Neutrophil (primary cell): ENCODE measurements at regions not wholly inside any gene's neighbourhood (a gene's known extent, or its start where the extent isn't known, plus 50 kb on each side); places are given as distances from the start of the nearest gene placed in this dataset.

ENCODE experiments used
- H3K27ac ChIP-seq: fragments of 200-600 bp; sonication (generic); 2 replicates; pipeline ENCODE4 v1.5.1; 2016; ENCODE audit warnings: mild to moderate bottlenecking, moderate library complexity
- H3K27me3 ChIP-seq: fragments of 200-600 bp; sonication (generic); 2 replicates; pipeline ENCODE4 v1.6.0; 2016; ENCODE audit warnings: mild to moderate bottlenecking
- H3K36me3 ChIP-seq: fragments of 200-600 bp; sonication (generic); 2 replicates; pipeline ENCODE4 v1.5.1; 2017
- H3K4me1 ChIP-seq, 2 experiments: fragments of 200-600 bp in 1 of 2; sonication (generic) in 1 of 2; 1 replicate in 1 of 2; 2 replicates in 1 of 2; pipeline versions ENCODE4 v1.5.1 to v1.6.1; 2013 to 2016; ENCODE audit warnings: low read depth in 1 of 2, low read length in 1 of 2, mild to moderate bottlenecking in 1 of 2, moderate library complexity in 1 of 2; ENCODE audit not compliant: control insufficient read depth in 1 of 2, insufficient read depth in 1 of 2
- H3K4me3 ChIP-seq, 2 experiments: fragments of 200-600 bp in 1 of 2; sonication (generic) in 1 of 2; 1 replicate in 1 of 2; 2 replicates in 1 of 2; pipeline ENCODE4 v1.5.1; 2013 to 2016; ENCODE audit warnings: low read depth in 1 of 2, low read length in 1 of 2, mild to moderate bottlenecking in 1 of 2, moderate library complexity in 1 of 2
- H3K9me3 ChIP-seq: fragments of 200-600 bp; sonication (generic); 2 replicates; pipeline ENCODE4 v1.5.1; 2016
- TF ChIP-seq, protein P1 (sequence below): fragments of 200-600 bp; sonication (generic); IDR thresholded peaks from 2 replicates; pipeline ENCODE4 v1.5.1; 2016; ENCODE audit warnings: antibody characterized with exemption

GRCh38 chr3:59374091-59374817 is 324.4 kb upstream of the CFAP20DC start:
- H3K27ac ChIP-seq, result no peak overlapping the region
- no peaks in the 10 kb centered on the region for H3K36me3 ChIP-seq
- H3K4me3 ChIP-seq, result no peak overlapping the region
- no peaks in the 10 kb centered on the region for H3K9me3 ChIP-seq
- no peaks in the 10 kb centered on the region for H3K4me1 ChIP-seq
- TF ChIP-seq, protein P1, sequence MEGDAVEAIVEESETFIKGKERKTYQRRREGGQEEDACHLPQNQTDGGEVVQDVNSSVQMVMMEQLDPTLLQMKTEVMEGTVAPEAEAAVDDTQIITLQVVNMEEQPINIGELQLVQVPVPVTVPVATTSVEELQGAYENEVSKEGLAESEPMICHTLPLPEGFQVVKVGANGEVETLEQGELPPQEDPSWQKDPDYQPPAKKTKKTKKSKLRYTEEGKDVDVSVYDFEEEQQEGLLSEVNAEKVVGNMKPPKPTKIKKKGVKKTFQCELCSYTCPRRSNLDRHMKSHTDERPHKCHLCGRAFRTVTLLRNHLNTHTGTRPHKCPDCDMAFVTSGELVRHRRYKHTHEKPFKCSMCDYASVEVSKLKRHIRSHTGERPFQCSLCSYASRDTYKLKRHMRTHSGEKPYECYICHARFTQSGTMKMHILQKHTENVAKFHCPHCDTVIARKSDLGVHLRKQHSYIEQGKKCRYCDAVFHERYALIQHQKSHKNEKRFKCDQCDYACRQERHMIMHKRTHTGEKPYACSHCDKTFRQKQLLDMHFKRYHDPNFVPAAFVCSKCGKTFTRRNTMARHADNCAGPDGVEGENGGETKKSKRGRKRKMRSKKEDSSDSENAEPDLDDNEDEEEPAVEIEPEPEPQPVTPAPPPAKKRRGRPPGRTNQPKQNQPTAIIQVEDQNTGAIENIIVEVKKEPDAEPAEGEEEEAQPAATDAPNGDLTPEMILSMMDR, result no peak
- H3K27me3 ChIP-seq, result no peaks in the 10 kb centered on the region

- H3K36me3 ChIP-seq, result no peaks in the 10 kb centered on the region
- H3K4me1 ChIP-seq, result no peaks in the 10 kb centered on the region
- H3K27ac ChIP-seq, result no peak overlapping the region
- H3K9me3 ChIP-seq, result no peaks in the 10 kb centered on the region
- TF ChIP-seq, protein P1, result no peak
- H3K27me3 ChIP-seq, result no peaks in the 10 kb centered on the region
- no peak overlapping the region for H3K4me3 ChIP-seq
These were observed 322.5 kb upstream of the CFAP20DC start for GRCh38 chr3:59372346-59372745.

- H3K9me3 ChIP-seq, result no peaks in the 10 kb centered on the region
- no peak overlapping the region for H3K4me3 ChIP-seq
- TF ChIP-seq, protein P1, result no peak
- H3K27ac ChIP-seq, result no peak overlapping the region
- H3K36me3 ChIP-seq, result no peaks in the 10 kb centered on the region
- no peaks in the 10 kb centered on the region for H3K27me3 ChIP-seq
- no peaks in the 10 kb centered on the region for H3K4me1 ChIP-seq
These were observed 319.3 kb upstream of the CFAP20DC start for GRCh38 chr3:59368900-59369675.

GRCh38 chr3:59367150-59367549 is 317.3 kb upstream of the CFAP20DC start:
- Histone ChIP-seq H3K9me3 (no peaks in the 10 kb centered on the region), H3K4me1 (no peaks in the 10 kb centered on the region), H3K4me3 (no peak overlapping the region), H3K27me3 (no peaks in the 10 kb centered on the region), H3K36me3 (no peaks in the 10 kb centered on the region), H3K27ac (no peak overlapping the region)
- TF ChIP-seq, protein P1, result no peak

DNA sequence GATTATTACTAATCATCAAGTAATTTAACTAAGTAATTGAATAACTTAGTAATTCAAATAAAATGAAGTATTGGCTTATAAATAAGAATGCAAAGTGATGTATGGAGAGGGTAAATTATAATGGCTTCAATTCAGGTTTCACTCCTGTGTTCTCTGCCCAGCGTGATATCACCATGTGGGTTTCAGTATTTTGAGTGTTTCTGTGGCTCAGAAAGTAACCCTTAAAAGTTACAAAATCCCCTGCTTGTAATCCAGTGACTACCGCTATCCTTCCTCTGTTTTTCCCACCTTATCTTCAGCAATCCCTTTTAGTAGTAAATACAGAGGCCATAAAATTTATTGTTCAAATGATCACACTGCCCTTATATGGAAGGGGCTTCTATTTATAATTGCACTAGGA is 316.4 kb upstream of the CFAP20DC start:
- TF ChIP-seq, protein P1, result no peak
- H3K27ac ChIP-seq, result no peak overlapping the region

More for the DNA sequence above, 316.4 kb upstream of the CFAP20DC start:
- H3K4me3 ChIP-seq, result no peak overlapping the region
- H3K36me3 ChIP-seq, result no peaks in the 10 kb centered on the region
- no peaks in the 10 kb centered on the region for H3K4me1 ChIP-seq
- no peaks in the 10 kb centered on the region for H3K27me3 ChIP-seq
- H3K9me3 ChIP-seq, result no peaks in the 10 kb centered on the region
